ENCODE measurements at regions not wholly inside any gene's neighbourhood (a gene's known extent, or its start where the extent isn't known, plus 50 kb on each side); places are given as distances from the start of the nearest gene placed in this dataset.
"Not testable (repeated sequence)": the region's sequence is repeated elsewhere in the genome, so short reads cannot be mapped to it uniquely, and the experiment has no call there.

DNA sequence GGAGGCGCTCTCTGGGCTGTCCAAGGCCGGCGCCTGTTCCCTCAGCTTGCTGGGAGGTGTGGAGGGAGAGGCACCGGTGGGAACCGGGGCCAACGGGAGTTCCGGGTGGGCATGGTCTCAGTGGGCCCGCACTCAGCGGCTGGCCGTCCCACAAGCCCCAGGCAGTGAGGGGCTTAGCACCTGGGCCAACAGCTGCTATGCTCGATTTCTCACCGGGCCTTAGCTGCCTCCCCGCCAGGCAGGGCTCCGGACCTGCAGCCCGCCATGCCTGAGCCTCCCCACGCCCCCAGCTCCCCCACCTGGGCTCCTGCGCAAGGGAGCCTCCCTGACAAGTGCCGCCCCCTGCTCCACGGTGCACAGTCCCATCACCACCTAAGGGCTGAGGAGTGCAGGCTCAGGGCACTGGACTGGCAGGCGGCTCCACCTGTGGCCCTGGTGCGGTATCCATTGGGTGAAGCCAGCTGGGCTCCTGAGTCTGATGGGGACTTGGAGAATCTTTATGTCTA lies 276.5 kb downstream of the SH2D4B start:
- WGBS, 10 experiments, result 46 to 100% (median 95%) methylated on average over 1 to 3 of the region's 21 CpGs; no CpG with 5 or more reads in 6 of the 10 experiments
- in situ Hi-C loops (cut with MboI; ENCODE audit: low pct_unique_long_range_greater_than_20kb in 2 of 9, low sequenced_read_pairs in 9 of 9, unreplicated experiment in 9 of 9), result no loop called here

DNA sequence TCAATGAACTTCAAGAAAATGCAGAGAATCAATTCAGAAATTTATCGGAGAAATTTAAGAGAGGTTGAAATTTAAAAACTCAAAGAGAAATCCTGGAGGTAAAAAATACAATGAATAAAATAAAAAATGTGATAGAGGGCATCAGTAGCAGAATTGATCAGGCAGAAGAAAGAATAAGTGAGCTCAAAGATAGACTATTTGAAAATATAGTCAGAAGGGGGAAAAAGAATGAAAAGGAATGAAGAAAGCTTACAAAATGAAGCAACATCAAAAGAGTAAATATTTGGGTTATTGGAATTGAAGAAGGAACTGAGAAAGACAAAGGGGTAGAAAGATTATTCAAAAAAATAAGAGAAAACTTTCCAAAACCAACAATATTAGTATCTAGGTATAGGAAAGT lies 291.4 kb downstream of the SH2D4B start:
- ATAC-seq (replicated peaks in 6 of 8), result no peak
- H3K4me1 ChIP-seq (replicated peaks in 1 of 2), result no peaks in the 10 kb centered on the region
- WGBS, 10 experiments, result 10 to 100% (median 89%) methylated on average over 1 of the region's 1 CpG
- no peak overlapping the region for H3K4me3 ChIP-seq
- no peak overlapping the region for H3K27ac ChIP-seq
- in situ Hi-C loops (cut with MboI; ENCODE audit: low pct_unique_long_range_greater_than_20kb in 2 of 9, low sequenced_read_pairs in 9 of 9, unreplicated experiment in 9 of 9), result no loop called here

More for the DNA sequence above, 276.5 kb downstream of the SH2D4B start:
- Histone ChIP-seq H3K4me1 (replicated peaks in 1 of 2) (no peaks in the 10 kb centered on the region), H3K4me3 (no peak overlapping the region), H3K27ac (no peak overlapping the region)
- ATAC-seq (replicated peaks in 6 of 8), result no peak

DNA sequence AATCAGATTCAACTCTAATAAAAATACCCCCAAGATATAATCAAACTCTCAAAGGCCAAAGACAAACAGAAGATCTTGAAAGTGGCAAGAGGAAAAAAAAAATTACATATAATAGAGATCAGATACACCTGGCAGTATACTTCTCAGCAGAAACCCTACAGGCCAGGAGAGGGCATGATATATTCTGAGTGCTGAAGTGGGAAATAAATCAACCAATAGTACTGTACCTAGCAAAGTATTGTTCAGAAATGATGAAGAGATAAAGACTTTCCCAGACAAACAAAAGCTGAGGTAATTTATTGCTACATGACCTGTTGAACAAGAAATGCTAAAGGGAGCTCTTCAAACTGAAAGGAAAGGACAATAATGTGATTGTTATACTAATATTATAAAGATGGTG lies 291.9 kb downstream of the SH2D4B start:
- no peak overlapping the region for H3K27ac ChIP-seq
- no peak for ATAC-seq (replicated peaks in 6 of 8)
- no peak overlapping the region for H3K4me3 ChIP-seq
- in situ Hi-C loops (cut with MboI; ENCODE audit: low pct_unique_long_range_greater_than_20kb in 2 of 9, low sequenced_read_pairs in 9 of 9, unreplicated experiment in 9 of 9), result no loop called here
- no peaks in the 10 kb centered on the region for H3K4me1 ChIP-seq (replicated peaks in 1 of 2)

DNA sequence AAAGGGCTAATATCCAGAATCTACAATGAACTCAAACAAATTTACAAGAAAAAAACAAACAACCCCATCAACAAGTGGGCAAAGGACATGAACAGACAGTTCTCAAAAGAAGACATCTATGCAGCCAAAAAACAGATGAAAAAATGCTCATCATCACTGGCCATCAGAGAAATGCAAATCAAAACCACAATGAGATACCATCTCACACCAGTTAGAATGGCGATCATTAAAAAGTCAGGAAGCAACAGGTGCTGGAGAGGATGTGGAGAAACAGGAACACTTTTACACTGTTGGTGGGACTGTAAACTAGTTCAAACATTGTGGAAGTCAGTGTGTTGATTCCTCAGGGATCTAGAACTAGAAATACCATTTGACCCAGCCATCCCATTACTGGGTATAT lies 295.0 kb downstream of the SH2D4B start:
- in situ Hi-C loops (cut with MboI; ENCODE audit: low pct_unique_long_range_greater_than_20kb in 2 of 9, low sequenced_read_pairs in 9 of 9, unreplicated experiment in 9 of 9); H3K4me1 ChIP-seq (replicated peaks in 1 of 2); ATAC-seq (replicated peaks in 6 of 8); H3K27ac ChIP-seq; H3K4me3 ChIP-seq: not testable (repeated sequence)
- no CpG with 5 or more reads among the region's 1 CpG for WGBS, 10 experiments

DNA sequence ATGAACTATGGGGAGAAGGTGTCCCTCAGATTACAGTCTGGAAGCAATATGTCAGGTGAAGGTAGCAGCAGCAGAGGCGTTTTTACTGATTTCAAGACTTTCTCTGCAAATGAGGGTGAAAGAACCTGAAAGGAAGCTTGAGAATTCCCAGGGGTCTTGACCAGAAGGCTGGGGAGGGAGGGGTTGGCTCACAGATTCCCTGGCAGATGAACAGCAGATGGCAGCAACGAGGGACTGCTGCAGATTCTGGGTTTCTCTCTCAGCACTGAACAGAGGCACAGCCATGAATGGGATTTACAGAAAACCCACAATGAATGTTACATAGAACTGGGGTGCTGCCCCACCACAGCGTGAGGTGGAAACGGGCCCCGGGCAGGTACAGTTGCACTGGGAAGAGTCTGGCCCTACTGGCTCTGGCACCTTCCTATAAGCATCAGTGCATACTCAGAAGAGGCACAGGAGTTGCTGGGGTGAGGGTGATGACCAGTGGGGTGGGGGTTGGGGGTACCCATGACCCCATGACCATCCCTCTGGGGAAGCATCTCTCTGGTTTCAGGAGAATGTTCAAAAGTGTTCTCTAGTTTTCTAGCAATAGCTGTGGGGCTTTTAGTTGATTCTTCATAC lies 317.8 kb downstream of the SH2D4B start:
- Histone ChIP-seq H3K4me3 (no peak overlapping the region), H3K4me1 (replicated peaks in 1 of 2) (no peaks in the 10 kb centered on the region), H3K27ac (no peak overlapping the region)
- 0 to 60% (median 0%) methylated on average over 1 to 2 of the region's 5 CpGs; no CpG with 5 or more reads in 5 of the 10 experiments for WGBS, 10 experiments
- in situ Hi-C loops (cut with MboI; ENCODE audit: low pct_unique_long_range_greater_than_20kb in 2 of 9, low sequenced_read_pairs in 9 of 9, unreplicated experiment in 9 of 9), result no loop called here
- peak in 5 of 8 experiments; percentile 39 to 79 (median 42) for ATAC-seq (replicated peaks in 6 of 8)

DNA sequence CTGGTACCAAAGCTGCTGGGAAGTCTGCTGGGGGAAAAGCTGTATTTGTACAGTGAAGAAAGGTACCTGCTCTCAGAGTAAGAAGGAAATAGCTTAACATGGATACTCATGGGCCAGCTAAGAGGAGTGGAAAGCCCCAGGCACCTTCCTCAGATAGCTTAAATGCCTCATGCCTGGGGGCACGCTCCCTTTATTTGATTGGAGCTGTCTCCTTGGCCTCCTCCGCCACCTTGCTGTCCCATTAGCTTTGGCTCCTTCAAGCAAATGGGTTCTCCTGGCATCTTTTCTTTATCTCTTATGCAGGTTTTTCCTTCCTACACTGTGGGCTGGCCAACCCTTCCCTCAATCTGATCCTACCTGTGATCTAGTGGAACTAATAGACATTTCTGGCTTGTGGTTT lies 318.5 kb downstream of the SH2D4B start:
- no peak for ATAC-seq (replicated peaks in 6 of 8)
- H3K4me1 ChIP-seq (replicated peaks in 1 of 2), result no peaks in the 10 kb centered on the region
- H3K27ac ChIP-seq, result no peak overlapping the region
- in situ Hi-C loops (cut with MboI; ENCODE audit: low pct_unique_long_range_greater_than_20kb in 2 of 9, low sequenced_read_pairs in 9 of 9, unreplicated experiment in 9 of 9), result no loop called here
- WGBS, 10 experiments, result 0 to 100% (median 100%) methylated on average over 1 to 2 of the region's 2 CpGs; no CpG with 5 or more reads in 5 of the 10 experiments
- no peak overlapping the region for H3K4me3 ChIP-seq

DNA sequence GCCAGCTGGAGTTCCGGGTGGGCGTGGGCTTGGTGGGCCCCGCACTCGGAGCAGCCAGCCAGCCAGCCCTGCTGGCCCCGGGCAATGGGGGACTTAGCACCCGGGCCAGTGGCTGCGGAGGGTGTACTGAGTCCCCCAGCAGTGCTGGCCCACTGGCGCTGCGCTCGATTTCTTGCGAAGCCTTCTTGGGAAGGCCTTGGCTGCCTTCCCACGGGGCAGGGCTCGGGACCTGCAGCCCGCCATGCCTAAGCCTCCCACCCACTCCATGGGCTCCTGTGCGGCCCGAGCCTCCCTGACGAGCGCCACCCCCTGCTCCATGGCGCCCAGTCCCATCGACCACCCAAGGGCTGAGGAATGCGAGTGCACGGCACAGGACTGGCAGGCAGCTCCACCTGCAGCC lies 321.6 kb downstream of the SH2D4B start:
- no CpG with 5 or more reads among the region's 22 CpGs for WGBS, 10 experiments
- H3K27ac ChIP-seq; in situ Hi-C loops (cut with MboI; ENCODE audit: low pct_unique_long_range_greater_than_20kb in 2 of 9, low sequenced_read_pairs in 9 of 9, unreplicated experiment in 9 of 9): not testable (repeated sequence)

DNA sequence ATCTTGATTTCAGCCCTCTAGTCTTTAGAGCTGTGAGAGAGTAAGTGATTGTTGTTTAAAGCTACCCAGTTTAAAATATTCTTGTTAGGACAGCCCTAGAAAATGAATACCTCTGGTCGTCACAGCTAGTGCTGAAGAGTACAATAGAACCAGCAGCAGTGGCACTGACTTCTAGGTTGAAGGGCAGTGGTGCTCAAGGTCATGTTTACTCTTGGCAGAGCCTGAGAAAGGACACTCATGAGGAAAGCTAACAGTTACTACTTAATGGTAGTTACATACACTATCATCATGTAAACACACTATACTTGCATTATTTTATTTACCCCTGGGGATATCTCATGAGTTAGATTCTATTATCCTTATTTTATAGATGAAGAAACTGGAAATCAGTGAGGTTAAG lies 323.0 kb downstream of the SH2D4B start:
- 50 to 88% (median 75%) methylated on average over 1 of the region's 1 CpG; no CpG with 5 or more reads in 6 of the 10 experiments for WGBS, 10 experiments
- in situ Hi-C loops (cut with MboI; ENCODE audit: low pct_unique_long_range_greater_than_20kb in 2 of 9, low sequenced_read_pairs in 9 of 9, unreplicated experiment in 9 of 9), result no loop called here
- Histone ChIP-seq H3K4me1 (replicated peaks in 1 of 2) (no peaks in the 10 kb centered on the region), H3K27ac (no peak overlapping the region), H3K4me3 (no peak overlapping the region)
- ATAC-seq (replicated peaks in 6 of 8), result no peak

More for the DNA sequence above, 321.6 kb downstream of the SH2D4B start:
- H3K4me1 ChIP-seq (replicated peaks in 1 of 2); H3K4me3 ChIP-seq; ATAC-seq (replicated peaks in 6 of 8): not testable (repeated sequence)

DNA sequence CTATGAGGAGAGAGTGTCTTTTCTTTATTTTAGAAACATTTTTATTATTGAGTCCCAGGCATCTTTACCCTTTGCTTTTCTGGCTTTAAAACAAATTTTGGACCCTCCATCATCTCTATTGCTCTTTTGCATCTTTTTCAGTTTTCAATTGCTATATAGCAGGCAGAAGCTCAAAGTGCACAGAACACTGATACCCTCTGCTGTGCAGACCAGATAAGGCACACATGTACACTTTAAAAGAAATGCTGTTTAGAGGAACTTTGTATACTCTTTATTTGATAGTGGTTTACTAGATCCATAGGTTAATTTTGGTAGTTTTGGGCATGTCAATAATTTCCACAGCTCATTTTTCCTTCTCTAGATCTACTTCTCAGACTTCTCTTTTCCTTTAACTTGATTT lies 324.2 kb downstream of the SH2D4B start:
- H3K27ac ChIP-seq, result no peak overlapping the region
- no peak overlapping the region for H3K4me3 ChIP-seq
- in situ Hi-C loops (cut with MboI; ENCODE audit: low pct_unique_long_range_greater_than_20kb in 2 of 9, low sequenced_read_pairs in 9 of 9, unreplicated experiment in 9 of 9), result no loop called here
- no peak for ATAC-seq (replicated peaks in 6 of 8)
- no peaks in the 10 kb centered on the region for H3K4me1 ChIP-seq (replicated peaks in 1 of 2)

DNA sequence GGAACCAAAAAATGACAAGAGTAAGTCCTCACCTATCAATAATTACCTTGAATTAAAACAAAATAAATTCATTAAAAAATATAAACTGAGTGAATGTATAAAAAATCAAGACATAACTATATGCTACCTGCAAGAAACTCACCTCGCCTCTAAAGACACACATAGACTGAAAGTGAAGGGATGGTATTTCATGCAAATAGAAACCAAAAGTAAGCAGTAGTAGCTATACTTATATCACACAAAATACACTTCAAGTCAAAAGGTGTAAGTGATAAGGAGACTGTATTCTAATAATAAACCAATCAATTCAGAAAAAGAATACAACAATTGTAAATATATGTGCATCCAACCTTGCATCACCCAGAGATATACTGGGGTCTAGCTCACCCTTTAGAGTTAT lies 332.6 kb downstream of the SH2D4B start:
- 0 to 100% (median 79%) methylated on average over 1 of the region's 1 CpG for WGBS, 10 experiments
- in situ Hi-C loops (cut with MboI; ENCODE audit: low pct_unique_long_range_greater_than_20kb in 2 of 9, low sequenced_read_pairs in 9 of 9, unreplicated experiment in 9 of 9), result no loop called here

DNA sequence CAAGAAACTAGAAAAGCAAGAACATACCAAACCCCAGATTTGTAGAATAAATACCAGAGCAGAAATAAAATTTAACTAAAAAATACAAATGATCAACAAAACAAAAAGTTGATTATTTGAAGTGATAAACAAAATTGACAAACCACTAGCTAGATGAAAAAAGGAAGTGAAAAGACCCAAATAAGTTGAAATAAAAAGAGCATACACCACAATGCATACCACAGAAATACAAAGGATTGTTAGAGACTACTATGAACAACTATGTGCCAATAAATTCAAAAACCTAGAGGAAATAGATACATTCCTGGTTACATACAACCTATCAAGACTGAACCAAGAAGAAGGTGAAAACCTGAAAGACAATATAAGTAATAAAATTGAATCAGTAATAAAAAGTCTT lies 333.4 kb downstream of the SH2D4B start:
- ATAC-seq (replicated peaks in 6 of 8), result no peak
- H3K4me1 ChIP-seq (replicated peaks in 1 of 2), result no peaks in the 10 kb centered on the region
- H3K27ac ChIP-seq, result no peak overlapping the region
- no peak overlapping the region for H3K4me3 ChIP-seq
- in situ Hi-C loops (cut with MboI; ENCODE audit: low pct_unique_long_range_greater_than_20kb in 2 of 9, low sequenced_read_pairs in 9 of 9, unreplicated experiment in 9 of 9), result no loop called here

More for the DNA sequence above, 332.6 kb downstream of the SH2D4B start:
- no peak overlapping the region for H3K27ac ChIP-seq
- no peaks in the 10 kb centered on the region for H3K4me1 ChIP-seq (replicated peaks in 1 of 2)
- H3K4me3 ChIP-seq, result no peak overlapping the region
- ATAC-seq (replicated peaks in 6 of 8), result no peak

DNA sequence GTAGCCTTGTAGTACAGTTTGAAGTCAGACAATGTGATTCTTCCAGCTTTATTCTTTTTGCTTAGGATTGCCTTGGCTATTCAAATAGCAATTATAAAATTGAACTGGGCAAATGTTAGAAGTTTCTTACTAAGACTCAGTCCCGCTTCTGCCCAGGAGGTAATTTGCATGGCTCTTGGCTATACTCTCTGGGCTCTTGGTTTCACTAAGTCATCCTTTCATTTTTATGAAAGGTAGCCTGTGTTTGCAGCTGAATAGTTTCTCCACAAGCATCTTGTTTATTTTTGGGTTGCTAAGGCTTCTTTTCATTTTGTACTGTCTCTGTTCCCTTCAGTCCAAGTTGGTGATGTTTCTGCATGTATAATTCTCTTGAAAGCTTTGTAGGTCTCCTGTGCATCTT lies 340.6 kb downstream of the SH2D4B start:
- in situ Hi-C loops (cut with MboI; ENCODE audit: low pct_unique_long_range_greater_than_20kb in 2 of 9, low sequenced_read_pairs in 9 of 9, unreplicated experiment in 9 of 9), result no loop called here
- 50 to 100% (median 94%) methylated on average over 1 of the region's 1 CpG; no CpG with 5 or more reads in 4 of the 10 experiments for WGBS, 10 experiments
- no peaks in the 10 kb centered on the region for H3K4me1 ChIP-seq (replicated peaks in 1 of 2)
- no peak for ATAC-seq (replicated peaks in 6 of 8)
- no peak overlapping the region for H3K27ac ChIP-seq
- H3K4me3 ChIP-seq, result no peak overlapping the region

DNA sequence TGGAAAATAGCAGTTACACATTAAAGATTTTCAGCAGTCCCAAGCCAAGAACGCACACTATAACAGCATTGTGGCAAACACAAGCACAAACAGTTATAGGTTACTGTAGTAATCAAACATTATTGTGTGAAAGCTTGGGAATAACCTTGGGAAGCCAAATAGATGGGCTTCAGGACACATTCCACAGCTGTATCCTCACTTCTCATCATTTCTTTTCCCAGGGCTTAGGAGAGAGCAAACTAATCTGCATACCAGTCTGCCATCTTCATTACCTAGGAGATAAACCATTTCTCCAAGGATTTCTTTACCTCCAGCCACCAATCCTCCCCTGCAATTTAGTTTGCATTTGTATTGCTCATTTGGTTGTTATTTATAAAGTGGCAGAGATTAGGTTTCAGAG lies 352.4 kb downstream of the SH2D4B start:
- 0 to 60% (median 24%) methylated on average over 1 of the region's 1 CpG; no CpG with 5 or more reads in 4 of the 10 experiments for WGBS, 10 experiments
- H3K4me3 ChIP-seq, result no peak overlapping the region
- in situ Hi-C loops (cut with MboI; ENCODE audit: low pct_unique_long_range_greater_than_20kb in 2 of 9, low sequenced_read_pairs in 9 of 9, unreplicated experiment in 9 of 9), result no loop called here
- no peak overlapping the region for H3K27ac ChIP-seq
- ATAC-seq (replicated peaks in 6 of 8), result peak in 3 of 8 experiments; percentile 38 to 96 (median 45)
- peaks cover 2 to 7% of the 10 kb centered on the region in 2 donors for H3K4me1 ChIP-seq (replicated peaks in 1 of 2)

DNA sequence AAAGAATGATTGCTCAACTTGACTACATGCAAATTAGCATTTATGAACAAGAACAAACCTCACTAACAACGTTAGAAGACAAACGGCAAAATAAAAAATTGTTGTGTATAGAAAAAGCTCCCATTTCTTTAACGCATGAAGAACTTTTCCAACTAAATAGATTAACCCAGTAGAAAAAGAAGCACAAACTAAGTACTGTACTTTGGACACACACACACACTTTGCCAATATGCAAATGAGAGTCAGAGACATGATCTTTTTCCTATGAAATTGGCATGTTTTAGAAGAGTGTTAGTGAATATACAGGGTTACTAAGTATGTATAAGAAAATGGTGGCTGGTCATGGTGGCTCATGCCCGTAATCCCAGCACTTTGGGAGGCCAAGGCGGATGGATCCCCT lies 355.6 kb downstream of the SH2D4B start:
- Histone ChIP-seq H3K4me1 (replicated peaks in 1 of 2) (peaks cover 2 to 7% of the 10 kb centered on the region in 2 donors), H3K4me3 (no peak overlapping the region), H3K27ac (no peak overlapping the region)
- in situ Hi-C loops (cut with MboI; ENCODE audit: low pct_unique_long_range_greater_than_20kb in 2 of 9, low sequenced_read_pairs in 9 of 9, unreplicated experiment in 9 of 9), result no loop called here
- WGBS, 10 experiments, result 20 to 93% (median 68%) methylated on average over 1 to 5 of the region's 5 CpGs; no CpG with 5 or more reads in 1 of the 10 experiments
- no peak for ATAC-seq (replicated peaks in 6 of 8)

Data from motor neuron (in vitro differentiated cells).